Chondrocyte (in vitro differentiated cells): ENCODE measurements at regions not wholly inside any gene's neighbourhood (a gene's known extent, or its start where the extent isn't known, plus 50 kb on each side); places are given as distances from the start of the nearest gene placed in this dataset.

Experiments used
- DNase-seq: peaks from one replicate; pipeline ENCODE4 v3.0.0; 2021; ENCODE audit warnings: mixed read lengths, low spot score
- H3K27ac Mint-ChIP-seq: one replicate; pipeline ENCODE4 v1.8.0; 2021; ENCODE audit warnings: mild to moderate bottlenecking, moderate library complexity, mixed read lengths; ENCODE audit not compliant: unreplicated experiment
- H3K27me3 Mint-ChIP-seq: 2 replicates; pipeline ENCODE4 v1.8.0; 2021; ENCODE audit warnings: low read depth, mixed read lengths
- H3K36me3 Mint-ChIP-seq: 2 replicates; pipeline ENCODE4 v1.8.0; 2021; ENCODE audit warnings: low read depth, mixed read lengths
- H3K4me1 Mint-ChIP-seq: 2 replicates; pipeline ENCODE4 v1.8.0; 2021; ENCODE audit warnings: low read depth, mild to moderate bottlenecking, mixed read lengths
- H3K4me3 Mint-ChIP-seq: one replicate; pipeline ENCODE4 v1.8.0; 2021; ENCODE audit warnings: mild to moderate bottlenecking, moderate library complexity, mixed read lengths; ENCODE audit not compliant: unreplicated experiment
- H3K9me3 Mint-ChIP-seq: 2 replicates; pipeline ENCODE4 v1.8.0; 2021; ENCODE audit warnings: low read depth, mixed read lengths
- CTCF ChIP-seq: fragments of 200-600 bp; sonication (generic); IDR thresholded peaks from 2 replicates; pipeline ENCODE4 v1.5.0; 2021; ENCODE audit warnings: antibody characterized with exemption, mild to moderate bottlenecking, moderate library complexity

GRCh38 chr11:8332196-8332595, 68.5 kb upstream of the LMO1 start:
- Mint-ChIP-seq H3K4me3 (no peak overlapping the region), H3K27me3 (peaks cover 2% of the 10 kb centered on the region), H3K27ac (no peak overlapping the region), H3K36me3 (no peaks in the 10 kb centered on the region), H3K9me3 (no peaks in the 10 kb centered on the region), H3K4me1 (peaks cover 21% of the 10 kb centered on the region)
- DNase-seq = no peak
- no peak for TF ChIP-seq CTCF

- no peak overlapping the region for H3K27ac Mint-ChIP-seq
- no peak overlapping the region for H3K4me3 Mint-ChIP-seq
Measured at GRCh38 chr11:8331767-8332166, 68.1 kb upstream of the LMO1 start.

DNA sequence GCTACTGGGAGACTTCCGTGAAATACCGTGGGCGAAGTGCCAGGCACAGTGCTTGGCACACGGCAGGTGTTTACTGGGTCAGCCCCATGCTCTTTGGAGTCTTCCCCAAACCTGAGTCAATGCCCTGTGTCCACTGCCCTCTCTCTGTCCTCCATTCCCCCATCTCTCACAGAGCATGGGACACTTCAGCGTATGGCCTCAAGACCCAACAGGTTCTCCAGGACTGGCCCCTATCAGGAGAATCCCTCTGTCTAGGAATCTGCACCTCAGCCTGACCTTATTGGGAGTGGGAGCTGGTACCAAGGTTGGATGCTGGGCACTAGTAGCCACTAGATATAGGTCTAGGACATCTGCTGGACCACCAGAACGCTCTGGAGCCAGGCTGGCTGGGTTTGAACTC, 67.2 kb upstream of the LMO1 start:
- TF ChIP-seq CTCF = no peak
- Mint-ChIP-seq H3K4me3 (no peak overlapping the region), H3K36me3 (no peaks in the 10 kb centered on the region), H3K4me1 (peaks cover 21% of the 10 kb centered on the region), H3K27me3 (peaks cover 2% of the 10 kb centered on the region), H3K9me3 (no peaks in the 10 kb centered on the region), H3K27ac (no peak overlapping the region)
- DNase-seq = no peak

More at GRCh38 chr11:8331767-8332166, 68.1 kb upstream of the LMO1 start:
- Mint-ChIP-seq H3K36me3 (no peaks in the 10 kb centered on the region), H3K27me3 (peaks cover 2% of the 10 kb centered on the region), H3K9me3 (no peaks in the 10 kb centered on the region), H3K4me1 (peaks cover 21% of the 10 kb centered on the region)
- TF ChIP-seq CTCF = no peak
- DNase-seq = no peak

- Mint-ChIP-seq H3K4me1 (peaks cover 21% of the 10 kb centered on the region), H3K36me3 (no peaks in the 10 kb centered on the region), H3K27me3 (peaks cover 2% of the 10 kb centered on the region), H3K4me3 (no peak overlapping the region), H3K27ac (no peak overlapping the region), H3K9me3 (no peaks in the 10 kb centered on the region)
- TF ChIP-seq CTCF = no peak
- no peak for DNase-seq
Measured at GRCh38 chr11:8330404-8330803, 66.7 kb upstream of the LMO1 start.

DNA sequence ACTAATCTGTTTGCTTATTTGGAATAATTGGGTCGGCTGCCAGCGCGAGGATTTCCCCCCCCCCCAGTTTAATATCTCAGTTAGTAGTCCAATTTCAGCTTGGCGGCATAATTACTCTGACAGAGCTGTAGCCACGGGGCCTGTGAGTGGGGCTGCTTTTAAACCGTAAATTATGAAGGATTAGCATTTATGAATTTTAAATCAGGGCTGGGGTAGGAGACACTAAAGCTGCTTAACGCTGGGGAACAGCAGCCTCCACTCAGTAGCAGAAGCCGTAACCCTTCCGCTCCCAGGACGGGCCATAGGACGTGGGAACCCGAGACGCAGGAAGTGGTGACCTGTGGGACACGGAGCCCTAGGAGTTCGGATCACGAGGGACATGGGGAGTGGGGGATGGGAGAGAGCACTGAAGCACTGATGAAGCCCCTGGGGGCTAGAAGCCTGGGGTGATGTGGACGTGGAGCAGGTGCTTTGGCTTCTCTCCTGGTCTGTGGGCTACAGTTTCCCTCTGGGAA, 66.2 kb upstream of the LMO1 start:
- TF ChIP-seq CTCF = no peak
- Mint-ChIP-seq H3K4me3 (no peak overlapping the region), H3K4me1 (peaks cover 21% of the 10 kb centered on the region), H3K27me3 (peaks cover 2% of the 10 kb centered on the region), H3K36me3 (no peaks in the 10 kb centered on the region), H3K27ac (peak overlapping the region; percentile 10), H3K9me3 (no peaks in the 10 kb centered on the region)
- peak; percentile 66 for DNase-seq
